Thymus (tissue), 11 donors: ENCODE measurements at regions not wholly inside any gene's neighbourhood (a gene's known extent, or its start where the extent isn't known, plus 50 kb on each side); places are given as distances from the start of the nearest gene placed in this dataset.

ENCODE experiments used
- DNase-seq, 9 donors: peaks; one replicate each; pipeline ENCODE4 v3.0.0-alpha.2; 2013; ENCODE audit warnings: low spot score in 9 of 9, low read depth in 6 of 9, missing footprints in 1 of 9
- H3K27ac ChIP-seq, 2 donors: one replicate each; pipeline ENCODE4 v1.5.1; 2013; ENCODE audit warnings: control low read depth in 1 of 2, low read depth in 1 of 2, low read length in 1 of 2, mild to moderate bottlenecking in 1 of 2, moderate library complexity in 1 of 2
- H3K27me3 ChIP-seq, 2 donors: one replicate each; pipeline ENCODE4 v1.5.1; 2013; ENCODE audit warnings: low read length in 1 of 2; ENCODE audit not compliant: control insufficient read depth in 2 of 2, insufficient read depth in 1 of 2
- H3K36me3 ChIP-seq, 2 donors: one replicate each; pipeline ENCODE4 v1.5.1; 2013; ENCODE audit warnings: low read length in 1 of 2, mild to moderate bottlenecking in 1 of 2, moderate library complexity in 1 of 2; ENCODE audit not compliant: control insufficient read depth in 2 of 2, insufficient read depth in 2 of 2
- H3K4me1 ChIP-seq, 2 donors: one replicate each; pipeline ENCODE4 v1.5.1; 2013; ENCODE audit warnings: low read length in 2 of 2; ENCODE audit not compliant: control insufficient read depth in 2 of 2, insufficient read depth in 2 of 2
- H3K4me3 ChIP-seq, 2 donors: one replicate each; pipeline ENCODE4 v1.5.1; 2013; ENCODE audit warnings: low read length in 2 of 2, control low read depth in 1 of 2, mild to moderate bottlenecking in 1 of 2
- H3K9me3 ChIP-seq, 2 donors: one replicate each; pipeline ENCODE4 v1.5.1; 2013; ENCODE audit warnings: low read length in 1 of 2, mild to moderate bottlenecking in 1 of 2; ENCODE audit not compliant: control insufficient read depth in 2 of 2, insufficient read depth in 1 of 2
- WGBS: extraction: QIAGEN DNeasy Blood & Tissue Kit; methylation state at CpG from one replicate; pipeline ENCODE4 v1.1.7; 2013; 5-methylcytosine and 5-hydroxymethylcytosine counted together
- donor health status: healthy.

GRCh38 chr4:103938488-103938887 is 218.7 kb upstream of the TACR3 start:
- H3K27me3 ChIP-seq = no peaks in the 10 kb centered on the region
- no peaks in the 10 kb centered on the region for H3K4me1 ChIP-seq
- H3K36me3 ChIP-seq = no peaks in the 10 kb centered on the region
- H3K9me3 ChIP-seq = no peaks in the 10 kb centered on the region
- DNase-seq = no peak
- H3K27ac ChIP-seq = no peak overlapping the region
- WGBS = 94% methylated on average over 4 of the region's 4 CpGs
- H3K4me3 ChIP-seq = no peak overlapping the region

DNA sequence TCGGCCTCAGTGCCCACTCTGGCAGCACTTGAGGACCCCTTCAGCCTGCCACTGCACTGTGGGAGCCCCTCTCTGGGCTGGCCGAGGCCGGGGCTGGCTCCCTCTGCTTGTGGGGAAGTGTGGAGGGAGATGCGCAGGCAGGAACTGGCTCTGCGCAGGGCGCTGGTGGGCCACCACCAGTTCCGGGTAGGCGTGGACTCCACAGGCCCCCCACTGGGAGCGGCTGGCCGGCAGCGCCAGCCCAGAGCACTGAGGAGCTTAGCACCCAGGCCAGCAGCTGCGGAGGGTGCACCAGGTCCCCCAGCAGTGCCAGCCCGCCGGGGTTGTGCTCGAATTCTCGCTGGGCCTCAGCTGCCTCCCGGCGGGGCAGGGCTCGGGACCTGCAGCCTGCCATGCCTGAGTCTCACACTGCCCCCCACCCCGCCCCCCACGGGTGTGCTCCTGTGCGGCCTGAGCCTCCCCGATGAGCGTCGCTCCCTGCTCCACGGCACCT is 216.9 kb upstream of the TACR3 start:
- DNase-seq = no peak

DNA sequence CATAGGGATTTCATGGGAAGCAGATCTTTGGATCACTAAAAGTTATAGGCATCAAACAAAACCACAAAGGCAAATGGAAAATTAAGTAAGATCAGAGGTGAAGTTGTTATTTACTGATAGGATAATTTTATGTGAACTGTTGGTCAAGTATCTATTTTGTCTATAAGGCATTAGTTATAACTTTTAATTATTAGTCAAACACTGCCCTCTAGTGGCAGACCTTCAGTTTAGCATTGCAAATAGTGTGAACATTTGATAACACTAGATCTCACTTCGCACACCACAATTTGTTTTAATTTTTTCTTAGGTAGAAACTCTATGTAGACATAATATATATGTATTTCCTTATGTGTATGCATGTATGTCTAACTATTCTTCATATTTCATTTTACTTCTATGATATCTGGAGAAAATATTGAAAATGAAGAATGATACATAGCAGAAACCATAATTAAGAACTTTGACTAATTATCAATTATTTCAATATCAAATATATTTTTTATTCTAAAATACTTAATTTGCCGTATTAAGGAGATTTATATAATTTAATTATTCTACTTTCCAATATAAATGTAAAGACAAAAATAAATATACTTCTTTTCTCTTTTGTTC is 214.5 kb upstream of the TACR3 start:
- H3K4me1 ChIP-seq = no peaks in the 10 kb centered on the region
- H3K36me3 ChIP-seq = no peaks in the 10 kb centered on the region
- 62% methylated on average over 2 of the region's 2 CpGs for WGBS
- no peak overlapping the region for H3K27ac ChIP-seq
- no peaks in the 10 kb centered on the region for H3K27me3 ChIP-seq
- peak in 5 of 9 donors; percentile 1 to 23 (median 9) for DNase-seq
- H3K4me3 ChIP-seq = no peak overlapping the region
- H3K9me3 ChIP-seq = no peaks in the 10 kb centered on the region

More for the DNA sequence above, 216.9 kb upstream of the TACR3 start:
- no peaks in the 10 kb centered on the region for H3K27me3 ChIP-seq
- H3K36me3 ChIP-seq = no peaks in the 10 kb centered on the region
- WGBS = 96% methylated on average over 26 of the region's 26 CpGs
- no peak overlapping the region for H3K4me3 ChIP-seq
- H3K9me3 ChIP-seq = no peaks in the 10 kb centered on the region
- no peak overlapping the region for H3K27ac ChIP-seq
- H3K4me1 ChIP-seq = no peaks in the 10 kb centered on the region

DNA sequence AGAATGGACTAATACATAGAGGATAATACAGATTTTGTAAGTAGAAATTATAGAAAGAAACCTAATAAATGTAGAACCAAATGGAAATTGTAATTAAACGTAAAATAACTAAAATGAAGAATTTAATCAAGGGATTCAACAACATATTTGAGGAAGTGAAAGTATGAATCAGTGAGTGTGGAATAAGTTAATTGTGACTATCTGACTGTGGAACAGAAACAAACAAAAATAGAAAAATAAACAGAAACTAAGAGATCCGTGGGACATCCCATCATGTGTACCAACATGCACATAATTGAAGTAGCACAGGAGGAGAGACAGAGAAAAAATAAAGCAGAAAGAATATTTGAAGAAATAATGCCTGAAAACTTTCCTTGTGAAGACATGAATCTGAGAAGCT is 208.6 kb upstream of the TACR3 start:
- no peaks in the 10 kb centered on the region for H3K9me3 ChIP-seq
- no peaks in the 10 kb centered on the region for H3K27me3 ChIP-seq
- no peak overlapping the region for H3K27ac ChIP-seq
- no peaks in the 10 kb centered on the region for H3K4me1 ChIP-seq
- DNase-seq = no peak
- WGBS = 86% methylated on average over 2 of the region's 2 CpGs
- H3K4me3 ChIP-seq = no peak overlapping the region
- H3K36me3 ChIP-seq = no peaks in the 10 kb centered on the region

DNA sequence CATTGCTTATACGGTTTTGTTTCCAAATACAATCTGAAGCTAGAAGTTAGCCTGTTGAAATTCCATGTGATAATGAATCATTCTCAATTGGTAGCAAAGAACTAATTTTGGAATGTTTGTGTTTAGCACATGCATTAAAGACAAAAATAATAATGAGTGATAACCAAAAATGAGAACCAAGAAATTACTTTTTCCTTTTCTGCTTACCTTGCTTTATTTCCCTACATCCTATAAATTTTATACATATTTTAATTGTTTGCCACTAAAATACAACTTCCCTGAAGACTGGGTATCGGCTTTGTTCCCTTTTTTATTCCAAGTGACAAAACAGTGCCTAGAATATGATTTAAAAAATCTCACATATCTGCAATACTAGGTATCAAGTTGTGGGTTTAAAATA is 203.8 kb upstream of the TACR3 start:
- Histone ChIP-seq H3K9me3 (no peaks in the 10 kb centered on the region), H3K27ac (no peak overlapping the region), H3K36me3 (no peaks in the 10 kb centered on the region), H3K4me1 (no peaks in the 10 kb centered on the region), H3K4me3 (no peak overlapping the region), H3K27me3 (no peaks in the 10 kb centered on the region)
- 79% methylated on average over 2 of the region's 2 CpGs for WGBS
- DNase-seq = no peak

- no peaks in the 10 kb centered on the region for H3K4me1 ChIP-seq
- no peaks in the 10 kb centered on the region for H3K36me3 ChIP-seq
- no peaks in the 10 kb centered on the region for H3K9me3 ChIP-seq
- no peak overlapping the region for H3K27ac ChIP-seq
- no peak overlapping the region for H3K4me3 ChIP-seq
- no peaks in the 10 kb centered on the region for H3K27me3 ChIP-seq
- DNase-seq = no peak
- WGBS = 77% methylated on average over 1 of the region's 1 CpG
Measured at GRCh38 chr4:103918214-103918613, 198.4 kb upstream of the TACR3 start.

- Histone ChIP-seq H3K4me3 (no peak overlapping the region), H3K4me1 (no peaks in the 10 kb centered on the region), H3K27ac (no peak overlapping the region), H3K36me3 (no peaks in the 10 kb centered on the region), H3K27me3 (no peaks in the 10 kb centered on the region), H3K9me3 (no peaks in the 10 kb centered on the region)
- DNase-seq = peak in 1 of 9 donors; percentile 2
- WGBS = 49% methylated on average over 3 of the region's 3 CpGs
Measured at GRCh38 chr4:103915224-103915869, 195.6 kb upstream of the TACR3 start.

- DNase-seq = no peak
- Histone ChIP-seq H3K27ac (no peak overlapping the region), H3K27me3 (no peaks in the 10 kb centered on the region), H3K4me3 (no peak overlapping the region), H3K9me3 (no peaks in the 10 kb centered on the region), H3K4me1 (no peaks in the 10 kb centered on the region), H3K36me3 (no peaks in the 10 kb centered on the region)
- WGBS = 82% methylated on average over 2 of the region's 2 CpGs
Measured at GRCh38 chr4:103907414-103907813, 187.6 kb upstream of the TACR3 start.

- no peaks in the 10 kb centered on the region for H3K9me3 ChIP-seq
Measured at GRCh38 chr4:103904123-103904522, 184.3 kb upstream of the TACR3 start.

More at GRCh38 chr4:103904123-103904522, 184.3 kb upstream of the TACR3 start:
- Histone ChIP-seq H3K36me3 (no peaks in the 10 kb centered on the region), H3K27me3 (no peaks in the 10 kb centered on the region), H3K4me3 (no peak overlapping the region), H3K4me1 (no peaks in the 10 kb centered on the region), H3K27ac (no peak overlapping the region)
- DNase-seq = no peak
